ENCODE measurements at regions not wholly inside any gene's neighbourhood (a gene's known extent, or its start where the extent isn't known, plus 50 kb on each side); places are given as distances from the start of the nearest gene placed in this dataset.

- TF ChIP-seq EZH2 (IDR thresholded peaks at IDR 0.05; ENCODE audit: borderline replicate concordance, low read length) (no peak), CTCF (conservative IDR thresholded peaks at IDR 0.05 in 1 of 2, IDR thresholded peaks at IDR 0.05 in 1 of 2; ENCODE audit: extremely low read depth in 1 of 2, insufficient read depth in 1 of 2, low read depth in 1 of 2, low read length in 2 of 2) (no peak)
Measured at GRCh38 chr12:127681151-127681754, 585.7 kb upstream of the TMEM132C start.

Measured in mammary epithelial cell (primary cell).